ENCODE measurements at regions not wholly inside any gene's neighbourhood (a gene's known extent, or its start where the extent isn't known, plus 50 kb on each side); places are given as distances from the start of the nearest gene placed in this dataset.

- H4K20me1 ChIP-seq (ENCODE audit: insufficient read depth, low read length) = no peaks in the 10 kb centered on the region
- ChIA-PET CTCF (ENCODE audit: low intra/inter-chr PET ratio, low total read pairs) (no interaction called here), POLR2A (no interaction called here)
- no peak overlapping the region for H3K4me2 ChIP-seq (ENCODE audit: low read depth, low read length)
- no peak overlapping the region for H2AFZ ChIP-seq (ENCODE audit: low read length)
- H3K79me2 ChIP-seq (ENCODE audit: insufficient read depth, low read length) = no peaks in the 10 kb centered on the region
- in situ Hi-C loops (cut with HindIII; ENCODE audit: extremely low pct_ligation_motif_present, low pct_unique_long_range_greater_than_20kb) (no loop called here), intact Hi-C loops (cut with micrococcal nuclease; ENCODE audit: unreplicated experiment) (no loop called here)
- H3K4me3 ChIP-seq (replicated peaks in 1 of 3; ENCODE audit: insufficient read depth in 1 of 3, low read depth in 2 of 3, low read length in 3 of 3) = no peak overlapping the region
- no peak for TF ChIP-seq BORCS8-MEF2B (CRISPR knock-in tag; IDR thresholded peaks at IDR 0.05)
- no peak for TF ChIP-seq KDM2A (CRISPR knock-in tag; IDR thresholded peaks at IDR 0.05; ENCODE audit: borderline replicate concordance, low read depth)
- no peak overlapping the region for H3K9ac ChIP-seq (ENCODE audit: insufficient read depth, low read depth, low read length)
- no peaks in the 10 kb centered on the region for H3K36me3 ChIP-seq (replicated peaks in 1 of 2; ENCODE audit: control insufficient read depth in 1 of 2, insufficient read depth in 2 of 2, low read length in 2 of 2)
- no peaks in the 10 kb centered on the region for H3K4me1 ChIP-seq (ENCODE audit: insufficient read depth, low read length)
- ATAC-seq (no peak), FAIRE-seq (no peak), DNase-seq (ENCODE audit: low spot score) (no peak)
- no peaks in the 10 kb centered on the region for H3K27me3 ChIP-seq (ENCODE audit: control insufficient read depth in 1 of 2, insufficient read depth in 2 of 2, low read length in 2 of 2)
- no peak overlapping the region for H3K27ac ChIP-seq (ENCODE audit: extremely low read length, insufficient read depth, low read length)
- BruUV-seq (replicated peaks) = no TSS peak
- 3% methylated on average over 1 of the region's 1 CpG for WGBS (ENCODE audit: low lambda C conversion rate)
- no peaks in the 10 kb centered on the region for H3K9me3 ChIP-seq (ENCODE audit: low read length)
These were observed 769.9 kb upstream of the SLITRK6 start for GRCh38 chr13:86569119-86569518.

GRCh38 chr13:86569974-86570373 is 770.8 kb upstream of the SLITRK6 start:
- POLR2A ChIA-PET = no interaction called here
- H3K4me3 ChIP-seq (replicated peaks in 1 of 3; ENCODE audit: insufficient read depth in 1 of 3, low read depth in 2 of 3, low read length in 3 of 3) = no peak overlapping the region
- in situ Hi-C loops (cut with HindIII; ENCODE audit: extremely low pct_ligation_motif_present, low pct_unique_long_range_greater_than_20kb) (no loop called here), intact Hi-C loops (cut with micrococcal nuclease; ENCODE audit: unreplicated experiment) (no loop called here)
- no peak overlapping the region for H3K4me2 ChIP-seq (ENCODE audit: low read depth, low read length)
- FAIRE-seq (no peak), ATAC-seq (no peak), DNase-seq (ENCODE audit: low spot score) (no peak)
- no peaks in the 10 kb centered on the region for H3K9me3 ChIP-seq (ENCODE audit: low read length)
- no peak overlapping the region for H2AFZ ChIP-seq (ENCODE audit: low read length)
- no peaks in the 10 kb centered on the region for H3K4me1 ChIP-seq (ENCODE audit: insufficient read depth, low read length)
- no peak overlapping the region for H3K27ac ChIP-seq (ENCODE audit: extremely low read length, insufficient read depth, low read length)
- no peaks in the 10 kb centered on the region for H3K79me2 ChIP-seq (ENCODE audit: insufficient read depth, low read length)
- no peaks in the 10 kb centered on the region for H4K20me1 ChIP-seq (ENCODE audit: insufficient read depth, low read length)
- H3K9ac ChIP-seq (ENCODE audit: insufficient read depth, low read depth, low read length) = no peak overlapping the region
- CTCF ChIA-PET (ENCODE audit: low intra/inter-chr PET ratio, low total read pairs) = no interaction called here
- BruUV-seq (replicated peaks) = no TSS peak
- no peaks in the 10 kb centered on the region for H3K36me3 ChIP-seq (replicated peaks in 1 of 2; ENCODE audit: control insufficient read depth in 1 of 2, insufficient read depth in 2 of 2, low read length in 2 of 2)
- no peaks in the 10 kb centered on the region for H3K27me3 ChIP-seq (ENCODE audit: control insufficient read depth in 1 of 2, insufficient read depth in 2 of 2, low read length in 2 of 2)
- TF ChIP-seq GTF2F1 (IDR thresholded peaks at IDR 0.05; ENCODE audit: low read length) (no peak), PLSCR1 (CRISPR knock-in tag; IDR thresholded peaks at IDR 0.05; ENCODE audit: borderline replicate concordance) (no peak), RXRA (CRISPR knock-in tag; IDR thresholded peaks at IDR 0.05) (no peak), KIAA2018 (CRISPR knock-in tag; IDR thresholded peaks at IDR 0.05; ENCODE audit: borderline replicate concordance) (no peak), HIVEP1 (CRISPR knock-in tag; IDR thresholded peaks at IDR 0.05) (no peak), U2AF1 (optimal IDR thresholded peaks at IDR 0.05; ENCODE audit: low read depth, low read length) (no peak), KAT7 (CRISPR knock-in tag; IDR thresholded peaks at IDR 0.05; ENCODE audit: borderline replicate concordance) (no peak), TAF1 (CRISPR knock-in tag; IDR thresholded peaks at IDR 0.05) (no peak)
- TF ChIP-seq, protein P1, sequence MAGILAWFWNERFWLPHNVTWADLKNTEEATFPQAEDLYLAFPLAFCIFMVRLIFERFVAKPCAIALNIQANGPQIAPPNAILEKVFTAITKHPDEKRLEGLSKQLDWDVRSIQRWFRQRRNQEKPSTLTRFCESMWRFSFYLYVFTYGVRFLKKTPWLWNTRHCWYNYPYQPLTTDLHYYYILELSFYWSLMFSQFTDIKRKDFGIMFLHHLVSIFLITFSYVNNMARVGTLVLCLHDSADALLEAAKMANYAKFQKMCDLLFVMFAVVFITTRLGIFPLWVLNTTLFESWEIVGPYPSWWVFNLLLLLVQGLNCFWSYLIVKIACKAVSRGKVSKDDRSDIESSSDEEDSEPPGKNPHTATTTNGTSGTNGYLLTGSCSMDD (CRISPR knock-in tag; IDR thresholded peaks at IDR 0.05) = no peak

Measured in HepG2 (cell line).